HG03558 (cell line): ENCODE measurements at regions not wholly inside any gene's neighbourhood (a gene's known extent, or its start where the extent isn't known, plus 50 kb on each side); places are given as distances from the start of the nearest gene placed in this dataset.

Experiments used
- ATAC-seq: cut with Tn5 transposase; IDR thresholded peaks from one replicate; pipeline ENCODE4 v1.9.1; 2021; ENCODE audit warnings: moderate number of reproducible peaks; ENCODE audit not compliant: unreplicated experiment; ENCODE audit errors: extremely low read depth

DNA sequence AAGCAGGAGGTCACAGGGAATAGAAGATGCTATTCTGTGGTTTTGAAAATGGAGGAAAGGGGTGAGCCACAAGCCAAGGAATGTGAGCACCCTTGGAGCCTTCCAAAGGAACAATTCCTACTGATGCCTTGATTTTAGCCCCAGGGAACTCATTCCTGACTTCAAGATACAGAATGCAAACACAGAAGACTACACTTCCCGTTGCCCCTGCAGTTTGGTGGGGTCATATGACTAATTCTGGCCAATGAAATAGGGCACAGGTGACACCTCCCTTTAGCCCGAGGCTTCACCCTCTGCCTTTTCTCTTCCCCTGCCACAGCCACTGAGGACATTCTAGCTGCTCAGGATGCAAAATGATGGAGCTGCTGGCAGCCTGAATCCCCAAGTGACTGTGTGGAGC lies 126.1 kb downstream of the INHBB start:
- ATAC-seq = no peak

GRCh38 chr2:120472891-120473309 lies 127.0 kb downstream of the INHBB start:
- ATAC-seq = no peak

GRCh38 chr2:120473522-120474271 lies 127.8 kb downstream of the INHBB start:
- ATAC-seq = no peak

DNA sequence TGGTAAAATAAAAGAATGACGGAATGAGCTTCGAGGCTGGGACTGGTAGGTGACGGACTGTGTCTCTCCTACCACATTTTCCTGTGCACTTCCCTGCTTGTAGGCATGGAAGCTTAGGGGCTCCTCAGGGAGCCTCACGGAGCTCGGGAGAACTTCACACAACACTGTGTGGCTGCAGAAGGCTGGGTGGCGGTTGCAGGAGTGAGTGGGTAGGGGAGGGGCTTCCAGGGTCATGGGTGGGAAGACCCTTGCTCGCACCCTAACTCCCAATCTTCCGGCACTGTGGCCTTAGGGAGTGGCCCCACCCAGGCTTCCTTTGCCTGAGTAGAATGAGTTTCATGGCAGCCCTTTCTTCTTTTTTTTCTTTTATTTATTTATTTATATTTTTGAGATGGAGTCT lies 128.6 kb downstream of the INHBB start:
- ATAC-seq = no peak

- ATAC-seq = no peak
Observed at GRCh38 chr2:120476141-120476540, 130.2 kb downstream of the INHBB start.

- ATAC-seq = no peak
Observed at GRCh38 chr2:120477198-120477597, 131.3 kb downstream of the INHBB start.

- no peak for ATAC-seq
Observed at GRCh38 chr2:120477831-120478481, 132.0 kb downstream of the INHBB start.

DNA sequence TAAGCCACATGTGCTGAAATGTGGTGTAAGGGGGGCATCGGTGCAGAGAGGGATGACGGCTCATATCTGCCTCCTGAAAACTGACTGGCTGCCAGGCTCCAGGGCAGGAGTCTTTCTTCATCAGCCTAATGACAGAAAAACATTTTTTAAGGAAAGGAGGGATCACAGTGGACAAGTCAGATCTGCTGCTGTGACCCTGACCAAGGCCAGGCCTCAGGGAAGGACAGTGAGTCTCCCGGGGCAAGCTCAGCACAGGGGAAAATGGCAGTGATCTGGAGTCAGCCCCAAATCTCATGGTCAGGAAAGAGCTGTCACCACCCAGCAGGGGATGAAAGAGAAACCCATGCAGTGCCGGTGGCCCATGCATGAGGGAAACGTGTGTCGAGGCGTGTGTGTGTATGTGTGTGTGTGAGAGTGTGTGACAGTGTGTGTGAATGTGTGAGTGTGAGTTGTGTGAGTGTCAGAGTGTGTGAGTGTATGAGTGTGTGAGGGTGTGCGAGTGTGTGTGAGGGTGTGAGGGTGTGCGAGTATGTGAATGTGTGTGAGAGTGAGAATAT lies 134.5 kb downstream of the INHBB start:
- no peak for ATAC-seq

DNA sequence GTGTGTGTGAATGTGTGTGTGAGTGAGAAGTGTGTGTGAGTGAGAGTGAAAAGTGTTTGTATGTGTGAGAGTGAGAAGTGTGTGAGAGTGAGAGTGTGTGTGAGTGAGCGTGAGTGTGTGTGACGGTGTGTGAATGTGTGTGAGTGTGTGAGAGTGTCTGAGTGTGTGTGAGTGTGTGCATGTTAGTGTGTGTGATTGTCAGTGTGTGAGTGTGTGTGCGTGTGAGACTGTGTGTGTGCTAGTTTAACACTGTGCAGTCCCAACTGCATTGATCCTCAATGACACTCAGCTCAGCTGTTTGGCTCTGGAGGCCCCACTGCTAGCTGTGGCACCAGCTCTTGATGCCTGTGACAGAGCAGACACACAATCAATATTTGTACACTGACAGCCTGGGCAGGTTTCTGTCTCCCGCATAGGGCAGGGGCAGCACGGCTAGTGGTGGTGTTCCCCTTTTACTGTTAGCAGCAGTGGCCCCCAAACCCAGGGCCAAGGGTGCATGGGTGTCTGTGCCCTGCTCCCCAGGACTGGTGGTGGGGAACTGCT lies 135.0 kb downstream of the INHBB start:
- no peak for ATAC-seq

DNA sequence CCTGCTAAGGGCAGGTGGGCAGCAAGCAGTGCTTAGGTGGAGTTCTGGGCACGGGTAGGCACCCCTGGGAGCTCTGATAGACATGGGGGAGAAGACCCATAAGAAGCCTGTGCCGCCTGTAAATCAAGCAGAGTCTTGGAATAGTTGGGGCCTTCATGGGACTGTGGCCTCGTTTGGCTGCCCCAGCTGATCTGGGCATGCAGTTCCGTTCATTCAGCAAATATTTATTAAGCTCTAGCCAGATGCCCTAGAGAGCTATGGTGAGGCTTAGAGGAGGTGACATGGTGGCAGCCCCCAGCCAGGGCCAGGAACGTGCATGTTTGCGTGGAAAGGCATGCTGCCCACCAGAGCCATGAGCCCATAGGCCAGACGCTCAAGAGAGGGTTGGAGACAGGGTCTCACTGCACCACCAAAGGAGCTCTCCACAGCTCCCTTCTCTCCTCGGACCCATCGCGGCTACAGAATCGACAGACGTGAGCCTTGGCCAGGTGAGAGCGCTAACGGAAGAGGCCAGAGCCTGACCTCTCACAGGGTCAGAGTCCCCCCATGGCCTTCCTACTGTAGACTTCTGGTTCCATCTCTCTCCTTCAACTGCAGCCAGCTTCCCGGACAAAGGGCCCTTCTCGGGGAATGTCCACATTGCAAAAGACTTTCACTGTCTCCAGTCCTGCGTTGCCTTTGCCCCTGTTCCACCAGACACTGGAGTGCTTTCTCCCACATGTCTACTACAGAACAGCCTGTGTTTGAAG lies 135.7 kb downstream of the INHBB start:
- no peak for ATAC-seq

- no peak for ATAC-seq
Observed at GRCh38 chr2:120482334-120482733, 136.4 kb downstream of the INHBB start.

DNA sequence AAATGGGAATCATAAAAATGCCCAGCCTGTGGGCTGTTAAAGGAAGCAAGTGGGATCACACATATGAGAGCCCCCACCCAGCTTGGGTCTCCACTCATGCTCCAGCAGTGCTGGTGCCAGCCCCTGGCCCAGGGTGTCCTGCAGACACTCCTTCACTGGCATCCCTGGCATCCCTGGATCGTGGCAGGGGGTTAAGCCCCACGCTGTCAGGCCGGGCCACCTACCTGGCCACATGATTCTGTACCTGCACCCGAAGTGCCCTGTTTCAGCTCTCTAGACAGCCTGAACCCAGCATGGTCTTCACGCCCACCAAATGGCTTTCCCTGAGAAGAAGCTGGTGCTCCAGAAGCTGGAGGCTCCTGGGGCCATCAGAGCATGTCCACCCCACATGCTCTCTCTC lies 137.4 kb downstream of the INHBB start:
- ATAC-seq = no peak

- no peak for ATAC-seq
Observed at GRCh38 chr2:120485096-120485495, 139.2 kb downstream of the INHBB start.

DNA sequence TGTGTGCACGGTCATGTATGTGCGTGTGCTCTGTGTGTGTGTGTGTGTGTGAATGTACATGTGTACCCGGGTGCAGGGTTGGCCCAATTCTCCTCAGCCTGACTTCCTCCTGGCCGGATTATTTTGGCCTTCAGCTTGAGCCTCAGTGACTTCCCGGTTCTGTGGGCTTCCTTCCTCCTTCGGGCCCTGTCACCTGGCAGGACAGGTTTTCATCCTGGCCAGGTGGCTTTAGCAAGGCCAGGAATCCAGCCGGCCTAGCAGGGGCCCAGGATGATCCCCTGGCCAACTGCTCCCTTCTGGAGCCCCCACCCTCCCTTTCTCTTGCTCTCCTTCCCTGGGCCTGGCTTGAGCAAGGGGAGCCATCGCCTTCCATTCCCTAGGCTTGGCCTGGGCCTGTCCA lies 140.5 kb downstream of the INHBB start:
- no peak for ATAC-seq

DNA sequence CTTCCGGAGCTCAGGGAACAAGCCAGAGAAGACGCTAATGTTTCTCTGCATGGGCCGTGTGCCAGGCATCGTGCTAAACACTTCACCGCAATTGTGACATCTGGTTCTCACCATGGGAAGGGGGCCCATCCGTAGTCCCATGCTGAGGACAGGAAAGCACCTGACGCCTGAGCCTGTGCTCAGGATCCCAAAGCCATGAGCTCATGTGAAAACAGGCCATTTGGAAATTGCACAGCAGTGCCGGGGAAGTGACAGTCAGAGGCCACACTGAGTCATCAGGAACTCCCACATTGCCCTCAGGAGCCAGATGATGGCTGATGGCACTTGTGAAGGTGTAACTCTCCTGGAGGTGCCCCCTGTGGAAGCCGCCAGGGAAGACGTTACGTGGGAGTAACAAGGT lies 141.0 kb downstream of the INHBB start:
- ATAC-seq = no peak

- ATAC-seq = no peak
Observed at GRCh38 chr2:120488531-120488930, 142.6 kb downstream of the INHBB start.

- ATAC-seq = no peak
Observed at GRCh38 chr2:120489023-120489422, 143.1 kb downstream of the INHBB start.

GRCh38 chr2:120490091-120490798 lies 144.3 kb downstream of the INHBB start:
- no peak for ATAC-seq

GRCh38 chr2:120491111-120491625 lies 145.2 kb downstream of the INHBB start:
- ATAC-seq = no peak

DNA sequence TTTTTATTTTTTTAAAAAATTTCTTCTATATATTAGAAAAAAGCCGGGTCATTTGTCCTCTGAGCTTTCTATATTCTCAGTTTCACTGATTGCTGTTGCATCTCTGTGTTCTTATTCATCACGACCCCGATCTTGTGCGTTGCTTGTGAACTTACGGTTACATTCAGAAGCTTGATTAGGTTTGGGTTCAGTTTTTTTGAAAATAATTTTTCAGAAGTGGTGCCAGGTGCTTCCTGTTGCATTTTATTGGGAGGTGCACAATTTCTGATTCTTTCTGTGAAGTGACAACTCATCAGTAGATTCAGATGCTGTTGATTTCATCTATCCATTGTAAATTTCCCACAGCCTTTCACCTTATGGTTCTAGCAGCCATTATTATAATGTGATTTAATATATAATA lies 147.3 kb downstream of the INHBB start:
- ATAC-seq = no peak
